T47D (cell line): ENCODE measurements at regions not wholly inside any gene's neighbourhood (a gene's known extent, or its start where the extent isn't known, plus 50 kb on each side); places are given as distances from the start of the nearest gene placed in this dataset.
A peak's percentile ranks its signal among the peaks of the same experiment; 100 is the strongest.

ENCODE experiments used
- DNase-seq, 2 experiments: peaks; one replicate each; pipeline versions ENCODE4 v3.0.0 to v3.0.0-alpha.2; 2011 to 2012; ENCODE audit warnings: low read depth in 1 of 2, low spot score in 1 of 2
- JUND ChIP-seq: IDR thresholded peaks from 2 replicates; pipeline ENCODE4 v1.6.1; 2012; ENCODE audit warnings: low read depth
- in situ Hi-C: cut with HindIII; loops from 2 replicates; pipeline ENCODE4 v1.10.0; 2016; ENCODE audit warnings: low sequenced_read_pairs, low pct_unique_long_range_greater_than_20kb

- in situ Hi-C loops, result no loop called here
- TF ChIP-seq JUND, result no peak
- no peak for DNase-seq
Observed at GRCh38 chr2:173834141-173834540, 131.0 kb downstream of the SP3 start.

- TF ChIP-seq JUND, result no peak
- in situ Hi-C loops, result no loop called here
- no peak for DNase-seq
Observed at GRCh38 chr2:173835726-173836125, 129.4 kb downstream of the SP3 start.

- TF ChIP-seq JUND, result no peak
- no peak for DNase-seq
- in situ Hi-C loops, result no loop called here
Observed at GRCh38 chr2:173841110-173841509, 124.1 kb downstream of the SP3 start.

- no peak for TF ChIP-seq JUND
- in situ Hi-C loops, result no loop called here
- DNase-seq, result no peak
Observed at GRCh38 chr2:173843526-173843925, 121.6 kb downstream of the SP3 start.

GRCh38 chr2:173851141-173851641, 114.0 kb downstream of the SP3 start:
- TF ChIP-seq JUND, result no peak
- peak in 1 of 2 experiments; percentile 13 for DNase-seq
- in situ Hi-C loops, result no loop called here

- TF ChIP-seq JUND, result no peak
- DNase-seq, result no peak
- in situ Hi-C loops, result no loop called here
Observed at GRCh38 chr2:173854141-173854540, 111.0 kb downstream of the SP3 start.

- in situ Hi-C loops, result no loop called here
- TF ChIP-seq JUND, result no peak
- DNase-seq, result no peak
Observed at GRCh38 chr2:173854840-173855239, 110.3 kb downstream of the SP3 start.

- TF ChIP-seq JUND, result no peak
- no peak for DNase-seq
- in situ Hi-C loops, result no loop called here
Observed at GRCh38 chr2:173855661-173856060, 109.5 kb downstream of the SP3 start.
